ENCODE measurements at regions not wholly inside any gene's neighbourhood (a gene's known extent, or its start where the extent isn't known, plus 50 kb on each side); places are given as distances from the start of the nearest gene placed in this dataset.
"Not testable (repeated sequence)": the region's sequence is repeated elsewhere in the genome, so short reads cannot be mapped to it uniquely, and the experiment has no call there.

GRCh38 chr12:126447346-126447745, 1382.1 kb downstream of the AACS start:
- no peaks in the 10 kb centered on the region for H3K9me3 ChIP-seq (ENCODE audit: low read length)
- H3K4me3 ChIP-seq (ENCODE audit: low read depth, low read length, poor library complexity, severe bottlenecking) = no peak overlapping the region
- peak; percentile 18 for DNase-seq (ENCODE audit: low spot score)
- POLR2A ChIA-PET = no interaction called here
- H2AFZ ChIP-seq (ENCODE audit: low read length) = 0 out of 2 replicates have a peak overlapping the region, but pooled peaks have one; percentile 41
- BruUV-seq (replicated peaks) = no TSS peak
- no peaks in the 10 kb centered on the region for H3K9me2 ChIP-seq (ENCODE audit: insufficient read depth, low read length)
- intact Hi-C loops (cut with micrococcal nuclease; ENCODE audit: unreplicated experiment) = no loop called here
- H3K4me1 ChIP-seq (ENCODE audit: insufficient read depth, low read length, poor library complexity, severe bottlenecking) = peaks cover 10% of the 10 kb centered on the region
- H4K20me1 ChIP-seq (ENCODE audit: insufficient read depth, low read length) = no peaks in the 10 kb centered on the region
- no peaks in the 10 kb centered on the region for H3K79me2 ChIP-seq (ENCODE audit: insufficient read depth, low read depth, low read length)
- H3K36me3 ChIP-seq (ENCODE audit: insufficient read depth, low read length) = no peaks in the 10 kb centered on the region
- TF ChIP-seq EZH2phosphoT487 (IDR thresholded peaks at IDR 0.05; ENCODE audit: borderline replicate concordance, low read depth, low read length) (no peak), CTCF (conservative IDR thresholded peaks at IDR 0.05; ENCODE audit: low read length) (no peak)
- peak overlapping the region; percentile 23 for H3K4me2 ChIP-seq (ENCODE audit: low read length)
- CTCF ChIA-PET (ENCODE audit: unreplicated experiment) = no interaction called here
- no peak overlapping the region for H3K27ac ChIP-seq (ENCODE audit: low read depth, low read length, poor library complexity, severe bottlenecking)

DNA sequence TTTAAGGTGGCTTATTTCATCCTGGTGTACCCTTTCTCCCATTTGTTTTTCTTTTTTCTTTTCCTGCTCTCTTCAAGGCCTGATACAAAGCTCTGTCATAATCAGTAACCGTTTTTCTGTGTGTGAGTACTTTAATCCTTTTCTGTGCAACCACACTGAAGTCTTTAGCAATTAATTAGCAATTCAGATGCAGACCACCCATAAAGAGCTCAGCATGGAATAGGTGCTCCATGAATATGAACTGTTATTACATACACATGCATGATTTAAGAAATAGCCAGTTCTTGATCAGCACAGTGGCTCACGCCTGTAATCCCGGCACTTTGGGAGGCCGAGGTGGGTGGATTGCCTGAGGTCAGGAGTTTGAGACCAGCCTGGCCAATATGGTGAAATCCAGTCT, 1386.6 kb downstream of the AACS start:
- H2AFZ ChIP-seq (ENCODE audit: low read length) = no peak overlapping the region
- H3K27ac ChIP-seq (ENCODE audit: low read depth, low read length, poor library complexity, severe bottlenecking) = no peak overlapping the region
- no peaks in the 10 kb centered on the region for H3K9me3 ChIP-seq (ENCODE audit: low read length)
- H3K36me3 ChIP-seq (ENCODE audit: insufficient read depth, low read length) = no peaks in the 10 kb centered on the region
- no peak overlapping the region for H3K4me2 ChIP-seq (ENCODE audit: low read length)
- H3K4me1 ChIP-seq (ENCODE audit: insufficient read depth, low read length, poor library complexity, severe bottlenecking) = peaks cover 10% of the 10 kb centered on the region
- TF ChIP-seq CTCF (conservative IDR thresholded peaks at IDR 0.05; ENCODE audit: low read length) = no peak
- no peak for TF ChIP-seq EZH2phosphoT487 (IDR thresholded peaks at IDR 0.05; ENCODE audit: borderline replicate concordance, low read depth, low read length)
- intact Hi-C loops (cut with micrococcal nuclease; ENCODE audit: unreplicated experiment) = no loop called here
- ChIA-PET CTCF (ENCODE audit: unreplicated experiment) (no interaction called here), POLR2A (no interaction called here)
- H3K79me2 ChIP-seq (ENCODE audit: insufficient read depth, low read depth, low read length) = no peaks in the 10 kb centered on the region
- H3K9me2 ChIP-seq (ENCODE audit: insufficient read depth, low read length) = no peaks in the 10 kb centered on the region
- H4K20me1 ChIP-seq (ENCODE audit: insufficient read depth, low read length) = no peaks in the 10 kb centered on the region
- H3K4me3 ChIP-seq (ENCODE audit: low read depth, low read length, poor library complexity, severe bottlenecking) = no peak overlapping the region
- no TSS peak for BruUV-seq (replicated peaks)
- DNase-seq (ENCODE audit: low spot score) = no peak

DNA sequence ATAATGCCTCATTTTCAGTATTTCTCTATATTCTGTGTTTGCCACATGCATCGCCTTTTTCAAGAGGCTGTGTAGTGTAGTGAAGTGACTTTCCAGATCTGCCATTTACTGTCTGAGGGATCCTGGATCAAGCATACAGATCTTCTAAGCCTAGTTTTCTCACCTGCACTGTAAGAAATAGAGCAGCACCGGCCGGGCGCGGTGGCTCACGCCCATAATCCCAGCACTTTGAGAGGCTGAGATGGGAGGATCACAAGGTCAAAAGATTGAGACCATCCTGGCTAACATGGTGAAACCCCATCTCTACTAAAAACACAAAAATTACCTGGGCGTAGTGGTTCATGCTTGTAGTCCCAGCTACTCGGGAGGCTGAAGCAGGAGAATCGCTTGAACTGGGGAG, 1387.5 kb downstream of the AACS start:
- H3K4me1 ChIP-seq (ENCODE audit: insufficient read depth, low read length, poor library complexity, severe bottlenecking); H2AFZ ChIP-seq (ENCODE audit: low read length); H3K27ac ChIP-seq (ENCODE audit: low read depth, low read length, poor library complexity, severe bottlenecking); H3K9me3 ChIP-seq (ENCODE audit: low read length); H4K20me1 ChIP-seq (ENCODE audit: insufficient read depth, low read length); POLR2A ChIA-PET; DNase-seq (ENCODE audit: low spot score); H3K4me2 ChIP-seq (ENCODE audit: low read length); CTCF ChIA-PET (ENCODE audit: unreplicated experiment); BruUV-seq (replicated peaks); H3K9me2 ChIP-seq (ENCODE audit: insufficient read depth, low read length); intact Hi-C loops (cut with micrococcal nuclease; ENCODE audit: unreplicated experiment); H3K79me2 ChIP-seq (ENCODE audit: insufficient read depth, low read depth, low read length); H3K36me3 ChIP-seq (ENCODE audit: insufficient read depth, low read length); H3K4me3 ChIP-seq (ENCODE audit: low read depth, low read length, poor library complexity, severe bottlenecking): not testable (repeated sequence)
